SK-N-SH (cell line): ENCODE measurements at regions not wholly inside any gene's neighbourhood (a gene's known extent, or its start where the extent isn't known, plus 50 kb on each side); places are given as distances from the start of the nearest gene placed in this dataset.

Source experiments
- CTCF ChIA-PET: fragments of 300-600, 350-600 bp; formaldehyde crosslinking; extraction: SDS; loops from one replicate; lab custom pipeline; 2021; lab: Yijun Ruan, JAX
- POLR2A ChIA-PET: fragments of 350-600 bp; sonication (Branson Sonifier 250); formaldehyde crosslinking; extraction: SDS; loops from one replicate; lab custom pipeline; 2020; ENCODE audit warnings: antibody characterized with exemption, inconsistent platforms; lab: Yijun Ruan, JAX
- DNase-seq: peaks from one replicate; pipeline ENCODE4 v3.0.0; 2012
- H2AFZ ChIP-seq: fragments of 200-600 bp; sonication (generic); 2 replicates; pipeline ENCODE4 v1.8.1; 2016; ENCODE audit warnings: antibody characterized with exemption, mild to moderate bottlenecking, low read depth
- H3F3A ChIP-seq: fragments of 200-600 bp; sonication (generic); replicated peaks from 2 replicates; pipeline ENCODE3; 2016; ENCODE audit warnings: antibody characterized with exemption, mild to moderate bottlenecking; ENCODE audit not compliant: insufficient read depth
- H3K27ac ChIP-seq, 2 experiments: fragments of 200-500 bp in 1 of 2; fragments of 200-600 bp in 1 of 2; sonication (Bioruptor generic) in 1 of 2; sonication (generic), shearing (Covaris generic) in 1 of 2; 2 replicates each; pipeline versions ENCODE4 v1.5.1 to v1.6.1; 2014 to 2016; ENCODE audit warnings: low read depth in 2 of 2, inconsistent platforms in 1 of 2, low read length in 1 of 2, mild to moderate bottlenecking in 1 of 2, mixed read lengths in 1 of 2
- H3K27me3 ChIP-seq: fragments of 200-600 bp; sonication (generic), shearing (Covaris generic); 2 replicates; pipeline ENCODE4 v1.6.1; 2016; ENCODE audit warnings: mixed run types; ENCODE audit not compliant: insufficient read depth
- H3K36me3 ChIP-seq, 2 experiments: fragments of 200-500 bp in 1 of 2; fragments of 200-600 bp in 1 of 2; sonication (Bioruptor generic) in 1 of 2; sonication (generic) in 1 of 2; replicated peaks in 1 of 2; 2 replicates each; pipeline versions ENCODE3 to v1.5.1; 2014 to 2016; ENCODE audit warnings: low read length in 1 of 2, mild to moderate bottlenecking in 1 of 2; ENCODE audit not compliant: insufficient read depth in 2 of 2, control insufficient read depth in 1 of 2
- H3K4me1 ChIP-seq, 2 experiments: fragments of 200-500 bp in 1 of 2; fragments of 200-600 bp in 1 of 2; sonication (Bioruptor generic) in 1 of 2; sonication (generic), shearing (Covaris generic) in 1 of 2; 2 replicates each; pipeline versions ENCODE4 v1.5.1 to v1.6.1; 2014 to 2016; ENCODE audit warnings: low read depth in 1 of 2, low read length in 1 of 2, mixed run types in 1 of 2; ENCODE audit not compliant: insufficient read depth in 2 of 2, control insufficient read depth in 1 of 2
- H3K4me2 ChIP-seq: fragments of 200-600 bp; sonication (generic), shearing (Covaris generic); 2 replicates; pipeline ENCODE4 v1.6.1; 2017; ENCODE audit warnings: mixed run types
- H3K4me3 ChIP-seq, 2 experiments: fragments of 200-500 bp in 1 of 2; fragments of 200-600 bp in 1 of 2; sonication (Bioruptor generic) in 1 of 2; sonication (generic), shearing (Covaris generic) in 1 of 2; 2 replicates each; pipeline versions ENCODE4 v1.5.1 to v1.8.1; 2014 to 2016; ENCODE audit warnings: low read depth in 2 of 2, inconsistent platforms in 1 of 2, low read length in 1 of 2, mild to moderate bottlenecking in 1 of 2, mixed read lengths in 1 of 2, moderate library complexity in 1 of 2
- H3K79me2 ChIP-seq: fragments of 200-600 bp; sonication (generic); 2 replicates; pipeline ENCODE4 v1.8.1; 2017; ENCODE audit warnings: mild to moderate bottlenecking; ENCODE audit not compliant: insufficient read depth
- H3K9ac ChIP-seq: fragments of 200-600 bp; sonication (generic); 2 replicates; pipeline ENCODE4 v1.6.1; 2017; ENCODE audit warnings: mixed run types
- H3K9me2 ChIP-seq: fragments of 200-600 bp; sonication (generic); 2 replicates; pipeline ENCODE4 v1.6.1; 2017; ENCODE audit warnings: mixed run types
- H3K9me3 ChIP-seq: fragments of 200-600 bp; sonication (generic); 2 replicates; pipeline ENCODE4 v1.6.1; 2017; ENCODE audit warnings: mixed run types, mild to moderate bottlenecking, moderate library complexity
- H4K20me1 ChIP-seq: fragments of 200-600 bp; sonication (generic); 2 replicates; pipeline ENCODE4 v1.6.1; 2017; ENCODE audit warnings: mild to moderate bottlenecking, mixed run types; ENCODE audit not compliant: insufficient read depth
- ELF1 ChIP-seq: IDR thresholded peaks from 2 replicates; pipeline ENCODE4 v1.4.0; 2012
- EP300 ChIP-seq, 2 experiments: IDR thresholded peaks; 2 replicates each; pipeline versions ENCODE4 v1.4.0 to v1.6.1; 2012; ENCODE audit warnings: borderline replicate concordance in 1 of 2, low read depth in 1 of 2, low read length in 1 of 2
- FOSL2 ChIP-seq: IDR thresholded peaks from 2 replicates; pipeline ENCODE4 v1.4.0; 2012; ENCODE audit warnings: low read depth, mild to moderate bottlenecking, moderate library complexity, borderline replicate concordance
- FOXJ3 ChIP-seq: sonication (generic); formaldehyde crosslinking; IDR thresholded peaks from 2 replicates; pipeline ENCODE4 v1.5.1; 2020; ENCODE audit warnings: mild to moderate bottlenecking, missing genetic modification reagents
- FOXM1 ChIP-seq: IDR thresholded peaks from 2 replicates; pipeline ENCODE4 v1.4.0; 2012; ENCODE audit warnings: low read depth, mild to moderate bottlenecking
- PBX3 ChIP-seq: IDR thresholded peaks from 2 replicates; pipeline ENCODE4; 2012
- POLR2AphosphoS5 ChIP-seq: IDR thresholded peaks from 2 replicates; pipeline ENCODE4 v1.6.1; 2012; ENCODE audit warnings: low read depth, low read length
- RAD21 ChIP-seq: IDR thresholded peaks from 2 replicates; pipeline ENCODE4 v1.6.1; 2012; ENCODE audit warnings: mild to moderate bottlenecking, low read length
- RCOR1 ChIP-seq: fragments of 150-350 bp; IDR thresholded peaks from 2 replicates; pipeline ENCODE4 v1.6.1; 2017; ENCODE audit warnings: antibody characterized with exemption, low read length
- RFX5 ChIP-seq: IDR thresholded peaks from 2 replicates; pipeline ENCODE4 v1.6.1; 2012; ENCODE audit warnings: mild to moderate bottlenecking, improper control_type of control experiment, low read length
- RXRA ChIP-seq: IDR thresholded peaks from 2 replicates; pipeline ENCODE4 v1.4.0; 2012; ENCODE audit warnings: low read depth, mild to moderate bottlenecking, borderline replicate concordance
- SIN3A ChIP-seq: IDR thresholded peaks from 2 replicates; pipeline ENCODE4 v1.6.1; 2012; ENCODE audit warnings: low read depth, mild to moderate bottlenecking, low read length, moderate library complexity, borderline replicate concordance
- TAF1 ChIP-seq: IDR thresholded peaks from 2 replicates; pipeline ENCODE4 v1.6.1; 2012; ENCODE audit warnings: low read depth, mild to moderate bottlenecking, low read length, moderate library complexity, borderline replicate concordance
- YY1 ChIP-seq: IDR thresholded peaks from 2 replicates; pipeline ENCODE4 v1.4.0; 2012; ENCODE audit warnings: low read depth, mild to moderate bottlenecking
- WGBS: methylation state at CpG from one replicate; pipeline ENCODE4 v1.1.6; 2017; ENCODE audit warnings: low lambda C conversion rate; 5-methylcytosine and 5-hydroxymethylcytosine counted together
- TF ChIP-seq, protein P1 (sequence below): IDR thresholded peaks from 2 replicates; pipeline ENCODE4 v1.4.0; 2012; ENCODE audit warnings: low read depth, borderline replicate concordance
- TF ChIP-seq, protein P2 (sequence below): fragments of 200-600 bp; sonication (generic); IDR thresholded peaks from 2 replicates; pipeline ENCODE4 v1.6.1; 2017; ENCODE audit warnings: antibody characterized with exemption, mild to moderate bottlenecking, moderate library complexity
- TF ChIP-seq, protein P3 (sequence below): fragments of 150-350 bp; IDR thresholded peaks from 2 replicates; pipeline ENCODE4 v1.6.1; 2016; ENCODE audit warnings: mild to moderate bottlenecking, low read depth, low read length

GRCh38 chr1:216824511-216824910 lies 101.3 kb upstream of the ESRRG start:
- Histone ChIP-seq H3K9me3 (no peaks in the 10 kb centered on the region), H3F3A (no peaks in the 10 kb centered on the region), H4K20me1 (no peaks in the 10 kb centered on the region), H3K9ac (no peak overlapping the region), H3K27ac (no peak overlapping the region), H3K4me1 (no peaks in the 10 kb centered on the region; a peak in 1 of 4 replicates), H3K4me2 (no peak overlapping the region), H3K27me3 (no peaks in the 10 kb centered on the region), H3K4me3 (no peak overlapping the region), H3K36me3 (no peaks in the 10 kb centered on the region), H2AFZ (no peak overlapping the region), H3K79me2 (no peaks in the 10 kb centered on the region), H3K9me2 (no peaks in the 10 kb centered on the region)
- POLR2A ChIA-PET = no interaction called here
- no peak for DNase-seq
- CTCF ChIA-PET = no interaction called here
- TF ChIP-seq RCOR1 (no peak), SIN3A (no peak), PBX3 (no peak), POLR2AphosphoS5 (no peak), FOXM1 (no peak), FOSL2 (no peak), RFX5 (no peak), FOXJ3 (no peak), RXRA (no peak), TAF1 (no peak), EP300 (IDR thresholded peaks at IDR 0.05; ENCODE audit: borderline replicate concordance in 1 of 2, low read depth in 1 of 2, low read length in 1 of 2) (no peak), YY1 (no peak), ELF1 (no peak), RAD21 (no peak)
- TF ChIP-seq, protein P1, sequence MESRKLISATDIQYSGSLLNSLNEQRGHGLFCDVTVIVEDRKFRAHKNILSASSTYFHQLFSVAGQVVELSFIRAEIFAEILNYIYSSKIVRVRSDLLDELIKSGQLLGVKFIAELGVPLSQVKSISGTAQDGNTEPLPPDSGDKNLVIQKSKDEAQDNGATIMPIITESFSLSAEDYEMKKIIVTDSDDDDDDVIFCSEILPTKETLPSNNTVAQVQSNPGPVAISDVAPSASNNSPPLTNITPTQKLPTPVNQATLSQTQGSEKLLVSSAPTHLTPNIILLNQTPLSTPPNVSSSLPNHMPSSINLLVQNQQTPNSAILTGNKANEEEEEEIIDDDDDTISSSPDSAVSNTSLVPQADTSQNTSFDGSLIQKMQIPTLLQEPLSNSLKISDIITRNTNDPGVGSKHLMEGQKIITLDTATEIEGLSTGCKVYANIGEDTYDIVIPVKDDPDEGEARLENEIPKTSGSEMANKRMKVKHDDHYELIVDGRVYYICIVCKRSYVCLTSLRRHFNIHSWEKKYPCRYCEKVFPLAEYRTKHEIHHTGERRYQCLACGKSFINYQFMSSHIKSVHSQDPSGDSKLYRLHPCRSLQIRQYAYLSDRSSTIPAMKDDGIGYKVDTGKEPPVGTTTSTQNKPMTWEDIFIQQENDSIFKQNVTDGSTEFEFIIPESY = no peak
- TF ChIP-seq, protein P2, sequence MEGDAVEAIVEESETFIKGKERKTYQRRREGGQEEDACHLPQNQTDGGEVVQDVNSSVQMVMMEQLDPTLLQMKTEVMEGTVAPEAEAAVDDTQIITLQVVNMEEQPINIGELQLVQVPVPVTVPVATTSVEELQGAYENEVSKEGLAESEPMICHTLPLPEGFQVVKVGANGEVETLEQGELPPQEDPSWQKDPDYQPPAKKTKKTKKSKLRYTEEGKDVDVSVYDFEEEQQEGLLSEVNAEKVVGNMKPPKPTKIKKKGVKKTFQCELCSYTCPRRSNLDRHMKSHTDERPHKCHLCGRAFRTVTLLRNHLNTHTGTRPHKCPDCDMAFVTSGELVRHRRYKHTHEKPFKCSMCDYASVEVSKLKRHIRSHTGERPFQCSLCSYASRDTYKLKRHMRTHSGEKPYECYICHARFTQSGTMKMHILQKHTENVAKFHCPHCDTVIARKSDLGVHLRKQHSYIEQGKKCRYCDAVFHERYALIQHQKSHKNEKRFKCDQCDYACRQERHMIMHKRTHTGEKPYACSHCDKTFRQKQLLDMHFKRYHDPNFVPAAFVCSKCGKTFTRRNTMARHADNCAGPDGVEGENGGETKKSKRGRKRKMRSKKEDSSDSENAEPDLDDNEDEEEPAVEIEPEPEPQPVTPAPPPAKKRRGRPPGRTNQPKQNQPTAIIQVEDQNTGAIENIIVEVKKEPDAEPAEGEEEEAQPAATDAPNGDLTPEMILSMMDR = no peak
- TF ChIP-seq, protein P3, sequence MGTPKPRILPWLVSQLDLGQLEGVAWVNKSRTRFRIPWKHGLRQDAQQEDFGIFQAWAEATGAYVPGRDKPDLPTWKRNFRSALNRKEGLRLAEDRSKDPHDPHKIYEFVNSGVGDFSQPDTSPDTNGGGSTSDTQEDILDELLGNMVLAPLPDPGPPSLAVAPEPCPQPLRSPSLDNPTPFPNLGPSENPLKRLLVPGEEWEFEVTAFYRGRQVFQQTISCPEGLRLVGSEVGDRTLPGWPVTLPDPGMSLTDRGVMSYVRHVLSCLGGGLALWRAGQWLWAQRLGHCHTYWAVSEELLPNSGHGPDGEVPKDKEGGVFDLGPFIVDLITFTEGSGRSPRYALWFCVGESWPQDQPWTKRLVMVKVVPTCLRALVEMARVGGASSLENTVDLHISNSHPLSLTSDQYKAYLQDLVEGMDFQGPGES = no peak
- WGBS = 79% methylated on average over 3 of the region's 3 CpGs
